NCI-H2081 (cell line): ENCODE measurements at regions not wholly inside any gene's neighbourhood (a gene's known extent, or its start where the extent isn't known, plus 50 kb on each side); places are given as distances from the start of the nearest gene placed in this dataset.
A peak's percentile ranks its signal among the peaks of the same experiment; 100 is the strongest.

ENCODE experiments used
- DNase-seq, 2 experiments: peaks; one replicate each; lab custom pipeline; 2025; lab: John Stamatoyannopoulos, UW

GRCh38 chr3:124444075-124444474 lies 286.2 kb upstream of the UMPS start:
- no peak for DNase-seq

GRCh38 chr3:124444896-124445295 lies 285.4 kb upstream of the UMPS start:
- DNase-seq = no peak

- DNase-seq = no peak
These were observed 282.4 kb upstream of the UMPS start for GRCh38 chr3:124447845-124448244.

GRCh38 chr3:124448954-124449353 lies 281.3 kb upstream of the UMPS start:
- no peak for DNase-seq

- DNase-seq = no peak
These were observed 279.9 kb upstream of the UMPS start for GRCh38 chr3:124450366-124450765.

GRCh38 chr3:124451630-124452317 lies 278.5 kb upstream of the UMPS start:
- DNase-seq = no peak

- no peak for DNase-seq
These were observed 277.1 kb upstream of the UMPS start for GRCh38 chr3:124453189-124453588.

- no peak for DNase-seq
These were observed 274.4 kb upstream of the UMPS start for GRCh38 chr3:124455891-124456290.

- DNase-seq = no peak
These were observed 273.7 kb upstream of the UMPS start for GRCh38 chr3:124456506-124456905.

- DNase-seq = no peak
These were observed 270.6 kb upstream of the UMPS start for GRCh38 chr3:124459678-124460077.

GRCh38 chr3:124461126-124461525 lies 269.1 kb upstream of the UMPS start:
- DNase-seq = no peak

- no peak for DNase-seq
These were observed 268.2 kb upstream of the UMPS start for GRCh38 chr3:124461838-124462632.

GRCh38 chr3:124463234-124463633 lies 267.0 kb upstream of the UMPS start:
- DNase-seq = no peak

- peak; percentile 79 to 88 for DNase-seq
These were observed 262.0 kb upstream of the UMPS start for GRCh38 chr3:124467980-124468902.

- DNase-seq = no peak
These were observed 260.7 kb upstream of the UMPS start for GRCh38 chr3:124469555-124469954.

GRCh38 chr3:124478830-124479229 lies 251.4 kb upstream of the UMPS start:
- DNase-seq = no peak

GRCh38 chr3:124483915-124484470 lies 246.3 kb upstream of the UMPS start:
- no peak for DNase-seq

- DNase-seq = no peak
These were observed 243.9 kb upstream of the UMPS start for GRCh38 chr3:124486324-124486723.

- no peak for DNase-seq
These were observed 240.7 kb upstream of the UMPS start for GRCh38 chr3:124489506-124489905.

GRCh38 chr3:124491098-124491497 lies 239.2 kb upstream of the UMPS start:
- no peak for DNase-seq

GRCh38 chr3:124491875-124492274 lies 238.4 kb upstream of the UMPS start:
- DNase-seq = no peak

GRCh38 chr3:124492824-124493223 lies 237.4 kb upstream of the UMPS start:
- DNase-seq = no peak
